PC-3 (cell line): ENCODE measurements at regions not wholly inside any gene's neighbourhood (a gene's known extent, or its start where the extent isn't known, plus 50 kb on each side); places are given as distances from the start of the nearest gene placed in this dataset.

Experiments used
- CTCF ChIP-seq: fragments of 300-600 bp; sonication (generic); conservative IDR thresholded peaks from 2 replicates; pipeline ENCODE4 v1.5.1; 2017; ENCODE audit warnings: antibody characterized with exemption, low read depth, mild to moderate bottlenecking, low read length
- EZH2 ChIP-seq: fragments of 300-600 bp; sonication (generic); IDR thresholded peaks from one replicate; pipeline ENCODE4 v1.6.1; 2017; ENCODE audit warnings: antibody characterized with exemption, mild to moderate bottlenecking, low read length; ENCODE audit not compliant: unreplicated experiment

DNA sequence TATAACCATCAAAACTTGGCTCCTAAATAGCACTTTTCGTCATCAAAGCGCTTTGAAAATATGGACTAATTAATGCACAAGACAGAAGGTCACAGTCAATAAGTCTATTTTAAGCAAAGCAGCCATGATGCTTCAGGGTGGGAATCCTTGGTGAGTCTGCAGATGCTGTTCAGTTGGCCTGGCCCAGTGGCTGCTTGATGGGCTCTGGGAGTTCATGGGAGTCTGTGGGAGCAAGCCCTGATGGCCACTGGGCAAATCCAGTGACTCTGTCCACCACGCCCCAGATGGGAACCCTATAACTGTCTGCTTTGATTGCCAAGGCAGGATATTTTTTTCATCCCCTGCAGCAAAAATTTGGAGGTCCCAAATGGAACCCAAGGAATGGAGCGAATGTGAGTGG lies 95.7 kb upstream of the CTBP2 start:
- TF ChIP-seq CTCF (no peak), EZH2 (no peak)
